Islet of Langerhans (tissue), 1 donor: ENCODE measurements at regions not wholly inside any gene's neighbourhood (a gene's known extent, or its start where the extent isn't known, plus 50 kb on each side); places are given as distances from the start of the nearest gene placed in this dataset.

Source experiments
- FAIRE-seq: peaks from one replicate; lab custom pipeline; 2011; peaks lifted over from hg19 to GRCh38; lab: Jason Lieb, UNC

- no peak for FAIRE-seq
These were observed 256.6 kb upstream of the CTAGE1 start for GRCh38 chr18:22674272-22674671.

GRCh38 chr18:22675006-22675405 lies 257.3 kb upstream of the CTAGE1 start:
- no peak for FAIRE-seq

GRCh38 chr18:22676423-22676822 lies 256.7 kb upstream of the RBBP8 start:
- no peak for FAIRE-seq

- FAIRE-seq = no peak
These were observed 254.6 kb upstream of the RBBP8 start for GRCh38 chr18:22678486-22678885.

GRCh38 chr18:22680944-22681343 lies 252.2 kb upstream of the RBBP8 start:
- FAIRE-seq = no peak

- no peak for FAIRE-seq
These were observed 251.2 kb upstream of the RBBP8 start for GRCh38 chr18:22681908-22682307.

GRCh38 chr18:22682720-22683119 lies 250.4 kb upstream of the RBBP8 start:
- FAIRE-seq = no peak

GRCh38 chr18:22683196-22683676 lies 249.9 kb upstream of the RBBP8 start:
- FAIRE-seq = peak; percentile 90

GRCh38 chr18:22683786-22684185 lies 249.3 kb upstream of the RBBP8 start:
- FAIRE-seq = no peak

GRCh38 chr18:22684268-22684667 lies 248.9 kb upstream of the RBBP8 start:
- no peak for FAIRE-seq

GRCh38 chr18:22685788-22686187 lies 247.3 kb upstream of the RBBP8 start:
- no peak for FAIRE-seq

GRCh38 chr18:22687892-22688680 lies 245.0 kb upstream of the RBBP8 start:
- FAIRE-seq = no peak

- no peak for FAIRE-seq
These were observed 244.1 kb upstream of the RBBP8 start for GRCh38 chr18:22688877-22689496.

- FAIRE-seq = no peak
These were observed 243.4 kb upstream of the RBBP8 start for GRCh38 chr18:22689712-22690111.

- no peak for FAIRE-seq
These were observed 242.6 kb upstream of the RBBP8 start for GRCh38 chr18:22690556-22690955.

- no peak for FAIRE-seq
These were observed 241.0 kb upstream of the RBBP8 start for GRCh38 chr18:22691946-22692710.

GRCh38 chr18:22694954-22695353 lies 238.2 kb upstream of the RBBP8 start:
- FAIRE-seq = no peak

- no peak for FAIRE-seq
These were observed 237.5 kb upstream of the RBBP8 start for GRCh38 chr18:22695674-22696073.

- FAIRE-seq = no peak
These were observed 235.6 kb upstream of the RBBP8 start for GRCh38 chr18:22697561-22697960.

- FAIRE-seq = no peak
These were observed 234.4 kb upstream of the RBBP8 start for GRCh38 chr18:22698711-22699110.

GRCh38 chr18:22699629-22700028 lies 233.5 kb upstream of the RBBP8 start:
- no peak for FAIRE-seq

GRCh38 chr18:22700920-22701319 lies 232.2 kb upstream of the RBBP8 start:
- no peak for FAIRE-seq

- FAIRE-seq = no peak
These were observed 231.8 kb upstream of the RBBP8 start for GRCh38 chr18:22701326-22701725.
